HPDE6-E6E7 (cell line): ENCODE measurements at regions not wholly inside any gene's neighbourhood (a gene's known extent, or its start where the extent isn't known, plus 50 kb on each side); places are given as distances from the start of the nearest gene placed in this dataset.
"Not testable (repeated sequence)": the region's sequence is repeated elsewhere in the genome, so short reads cannot be mapped to it uniquely, and the experiment has no call there.

ENCODE experiments used
- DNase-seq: peaks from one replicate; pipeline ENCODE4 v3.0.0; 2011; ENCODE audit warnings: missing footprints; ENCODE audit errors: extremely low spot score

GRCh38 chr5:161036296-161036695 is 184.3 kb upstream of the ATP10B start:
- no peak for DNase-seq

- DNase-seq, result no peak
Measured at GRCh38 chr5:161034451-161034850, 182.4 kb upstream of the ATP10B start.

DNA sequence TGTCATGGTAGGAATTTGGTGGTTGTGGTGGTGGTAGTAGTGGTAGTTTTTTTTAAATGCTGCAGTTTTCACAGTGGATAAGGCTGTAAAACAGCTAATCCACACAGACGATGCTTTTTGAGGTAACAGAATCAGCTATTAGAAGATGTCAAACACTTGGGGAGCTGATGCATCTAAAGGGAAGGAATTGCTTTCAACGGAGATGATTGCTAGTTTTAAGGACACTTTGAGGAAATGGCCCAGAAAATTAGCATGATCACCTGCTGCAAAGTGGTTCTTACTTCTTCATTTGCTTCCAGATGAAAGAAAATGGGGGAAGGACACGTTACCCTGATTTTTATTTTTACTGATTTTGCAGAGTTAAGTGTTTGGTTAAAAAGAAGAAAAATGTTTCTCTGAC is 178.2 kb upstream of the ATP10B start:
- no peak for DNase-seq

- DNase-seq, result no peak
Measured at GRCh38 chr5:161027763-161028162, 175.8 kb upstream of the ATP10B start.

GRCh38 chr5:161023551-161023950 is 171.5 kb upstream of the ATP10B start:
- no peak for DNase-seq

DNA sequence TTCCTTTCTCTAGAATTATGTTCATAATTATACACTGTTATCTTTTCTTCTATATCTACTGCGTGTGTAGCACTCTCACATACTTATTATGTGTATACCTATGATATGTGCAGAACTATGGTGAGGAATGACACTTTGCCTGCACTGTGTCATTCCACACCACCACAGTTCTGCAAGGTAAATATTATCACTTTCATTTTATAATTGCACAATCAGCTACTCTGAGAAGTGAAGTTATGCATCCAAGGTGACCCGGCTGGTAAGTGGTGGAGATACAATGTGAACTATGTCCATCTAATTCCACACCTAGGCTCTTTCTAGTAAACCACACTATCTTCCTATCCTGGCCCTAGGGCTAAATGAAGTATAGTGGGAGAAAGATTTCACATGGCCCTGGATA is 170.1 kb upstream of the ATP10B start:
- no peak for DNase-seq

DNA sequence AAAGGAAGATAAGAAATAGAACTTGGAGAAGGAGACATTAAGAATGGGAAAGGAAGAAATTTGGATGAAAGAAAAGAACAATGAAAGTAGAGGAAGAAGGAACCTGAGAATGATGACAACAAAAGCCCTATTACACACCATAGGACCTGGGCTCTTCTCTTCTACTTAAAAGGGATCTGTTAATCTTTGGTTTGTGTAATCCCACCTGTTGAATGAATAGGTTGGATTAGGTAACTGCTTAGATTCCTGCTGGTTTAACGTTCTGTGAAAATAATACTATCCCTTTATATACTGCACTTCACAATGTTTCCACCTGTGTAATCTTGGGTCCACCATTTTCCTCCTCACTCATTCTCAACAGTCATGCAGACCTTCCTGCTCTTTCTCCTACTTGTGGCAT is 157.8 kb upstream of the ATP10B start:
- no peak for DNase-seq

- DNase-seq, result no peak
Measured at GRCh38 chr5:161009194-161009593, 157.2 kb upstream of the ATP10B start.

DNA sequence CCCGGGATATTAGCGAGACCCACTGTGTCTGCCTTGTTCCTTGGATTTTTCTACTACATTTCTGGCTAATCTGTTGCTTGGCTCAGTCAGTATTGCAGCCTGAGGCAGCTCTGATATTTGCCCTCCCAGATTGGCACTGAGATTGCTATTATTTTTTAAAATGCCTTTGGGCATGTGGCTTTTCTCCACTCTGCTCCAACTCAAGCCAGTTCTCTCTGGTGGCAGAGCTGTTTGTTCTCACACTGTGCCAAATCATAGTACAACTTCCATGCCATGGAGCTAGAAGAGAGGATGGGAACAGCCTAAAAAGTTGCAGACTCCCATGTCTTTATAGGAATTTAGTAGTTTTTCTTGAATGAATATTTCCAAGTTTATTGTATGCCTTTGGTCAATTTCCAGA is 155.9 kb upstream of the ATP10B start:
- DNase-seq, result no peak

- DNase-seq, result no peak
Measured at GRCh38 chr5:161002571-161003074, 150.6 kb upstream of the ATP10B start.

DNA sequence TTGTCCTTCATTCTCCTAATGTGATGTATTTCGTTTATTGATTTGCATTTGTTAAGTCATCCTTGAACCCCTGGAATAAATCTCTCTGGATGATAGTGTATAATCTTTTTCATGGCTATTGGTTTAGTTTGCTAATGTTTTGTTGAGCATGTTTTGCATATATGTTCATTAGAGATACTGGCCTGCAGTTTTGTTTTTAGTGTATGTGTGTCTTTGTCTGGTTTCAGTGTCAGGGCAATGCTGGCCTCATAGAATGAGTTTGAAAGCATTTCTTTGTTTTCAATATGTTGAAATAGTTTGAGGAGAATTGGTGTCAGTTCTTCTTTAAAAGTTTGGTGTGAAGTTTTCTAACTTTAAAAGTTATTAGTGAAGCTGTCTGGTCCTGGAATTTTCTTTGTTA is 149.6 kb upstream of the ATP10B start:
- DNase-seq, result no peak

GRCh38 chr5:161001142-161001541 is 149.1 kb upstream of the ATP10B start:
- DNase-seq, result not testable (repeated sequence)

DNA sequence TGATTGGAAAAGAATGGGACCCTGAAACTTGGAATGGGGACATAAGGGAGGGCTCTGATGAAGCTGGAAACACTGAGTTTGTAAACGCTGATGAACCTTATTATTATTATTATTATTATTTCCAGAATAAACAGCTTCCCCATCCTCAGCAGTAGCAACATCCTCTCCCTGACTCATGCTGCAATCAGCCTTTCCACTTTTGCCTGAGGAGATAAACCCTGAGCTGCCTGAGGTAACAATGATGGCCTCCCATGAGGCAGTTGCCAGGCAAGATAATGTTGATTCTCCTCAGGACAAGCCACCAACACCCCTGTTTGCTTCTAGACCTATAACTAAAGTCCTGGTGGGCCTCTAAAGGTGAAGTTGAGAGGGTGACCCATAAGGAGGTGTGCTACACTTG is 139.2 kb upstream of the ATP10B start:
- DNase-seq, result no peak

- DNase-seq, result no peak
Measured at GRCh38 chr5:160979385-160979784, 127.4 kb upstream of the ATP10B start.

GRCh38 chr5:160978944-160979343 is 126.9 kb upstream of the ATP10B start:
- no peak for DNase-seq

DNA sequence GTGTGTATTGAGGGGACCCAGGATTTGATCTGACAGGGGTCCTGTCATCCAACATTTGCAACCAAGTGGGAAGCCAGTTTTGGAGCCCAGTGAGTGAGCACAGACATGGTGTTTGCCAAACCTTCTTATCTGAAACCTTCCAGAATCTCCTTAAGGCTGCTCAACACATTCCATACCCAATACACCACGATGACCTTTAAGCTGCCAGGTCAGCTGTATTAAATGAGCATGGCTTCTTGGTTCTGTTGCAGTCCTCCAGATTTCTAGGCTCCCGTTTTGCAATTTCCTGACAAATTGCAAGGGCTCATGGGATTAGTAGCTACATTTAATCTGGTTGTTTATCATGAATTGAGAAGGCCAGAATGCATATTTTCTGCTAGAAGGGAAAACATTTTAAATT is 124.2 kb upstream of the ATP10B start:
- no peak for DNase-seq

DNA sequence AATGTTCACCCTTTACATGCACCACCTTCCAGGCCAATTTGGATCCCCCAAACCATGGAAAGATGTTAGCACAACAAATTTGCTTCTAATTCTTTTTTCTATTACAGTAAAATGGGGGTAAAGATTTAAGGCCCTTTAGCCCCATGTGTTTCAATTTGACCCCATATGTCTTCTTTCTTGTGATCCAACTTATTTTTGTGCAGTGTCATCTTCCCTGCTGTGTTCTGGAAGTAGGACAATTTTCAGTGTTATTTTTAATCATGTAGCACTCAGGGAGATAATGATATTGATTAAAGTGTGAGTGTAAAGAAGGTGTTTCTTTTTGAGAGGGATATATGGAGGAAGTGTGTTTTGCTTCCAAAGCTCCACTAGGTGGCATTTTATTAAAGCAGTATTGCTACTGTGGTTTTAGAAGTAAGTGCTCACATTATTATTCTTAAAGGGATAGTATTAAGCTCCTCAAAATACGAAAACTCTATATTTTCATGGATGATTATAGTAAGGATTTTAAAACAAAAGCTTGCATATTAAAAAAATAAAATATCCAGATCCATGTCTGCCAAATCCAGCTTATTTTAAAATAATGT is 118.7 kb upstream of the ATP10B start:
- no peak for DNase-seq

- no peak for DNase-seq
Measured at GRCh38 chr5:160969645-160970044, 117.6 kb upstream of the ATP10B start.

- no peak for DNase-seq
Measured at GRCh38 chr5:160968480-160968879, 116.5 kb upstream of the ATP10B start.

DNA sequence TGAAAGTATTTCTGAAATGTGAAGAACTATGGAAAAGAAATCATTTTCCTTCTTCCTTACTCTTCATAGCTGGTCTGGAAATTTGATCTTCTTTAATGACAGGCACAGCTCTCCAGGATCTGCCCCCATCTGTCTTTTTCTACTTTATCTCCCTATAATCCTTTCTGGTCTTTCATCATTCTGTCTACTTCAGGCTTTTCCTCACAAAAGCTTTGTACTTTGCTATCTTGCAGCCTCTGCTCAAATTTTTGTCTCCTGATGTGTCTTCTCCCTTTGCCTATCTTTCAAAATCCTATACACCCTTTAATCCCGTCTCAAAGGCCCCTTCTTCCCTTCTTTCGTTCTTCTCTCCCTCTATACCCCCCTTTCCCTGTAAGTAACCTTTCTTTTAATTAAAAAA is 114.9 kb upstream of the ATP10B start:
- DNase-seq, result no peak

GRCh38 chr5:160961761-160962160 is 109.8 kb upstream of the ATP10B start:
- DNase-seq, result no peak

- DNase-seq, result no peak
Measured at GRCh38 chr5:160961038-160961437, 109.0 kb upstream of the ATP10B start.

DNA sequence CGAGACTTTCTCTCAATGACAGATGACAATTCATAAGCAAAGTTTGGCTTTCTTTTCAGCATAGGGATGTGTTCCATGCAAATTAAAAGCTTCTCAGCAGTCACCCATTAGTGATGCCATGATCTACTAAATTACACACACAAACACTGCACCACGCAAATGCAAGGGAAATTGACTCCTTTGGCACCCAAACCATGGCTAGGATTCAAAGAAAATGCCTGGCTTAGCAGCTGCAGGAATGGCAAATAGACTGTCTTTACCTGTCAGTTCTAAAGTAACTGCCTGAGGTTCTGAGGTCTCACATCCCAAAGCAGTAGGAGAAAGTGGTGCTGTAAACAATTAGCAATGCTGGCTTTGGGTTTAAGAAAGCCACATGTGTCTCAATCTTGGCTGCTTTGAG is 108.6 kb upstream of the ATP10B start:
- no peak for DNase-seq

- DNase-seq, result peak; percentile 16
Measured at GRCh38 chr5:160959804-160960203, 107.8 kb upstream of the ATP10B start.
